Mucosa of rectum (tissue), 2 donors: ENCODE measurements at regions not wholly inside any gene's neighbourhood (a gene's known extent, or its start where the extent isn't known, plus 50 kb on each side); places are given as distances from the start of the nearest gene placed in this dataset.
"Not testable (repeated sequence)": the region's sequence is repeated elsewhere in the genome, so short reads cannot be mapped to it uniquely, and the experiment has no call there.

Experiments
- H3K27ac ChIP-seq, 2 donors: one replicate each; pipeline ENCODE4 v1.7.0; 2013; ENCODE audit warnings: inconsistent platforms in 2 of 2, low read depth in 2 of 2, low read length in 2 of 2
- H3K27me3 ChIP-seq, 2 donors: one replicate each; pipeline ENCODE4 v1.7.0; 2013; ENCODE audit warnings: low read length in 2 of 2; ENCODE audit not compliant: control insufficient read depth in 2 of 2, insufficient read depth in 2 of 2
- H3K36me3 ChIP-seq, 2 donors: one replicate each; pipeline ENCODE4 v1.7.0; 2013; ENCODE audit warnings: low read length in 2 of 2; ENCODE audit not compliant: control insufficient read depth in 2 of 2, insufficient read depth in 2 of 2
- H3K4me1 ChIP-seq, 2 donors: one replicate each; pipeline ENCODE4 v1.7.0; 2013; ENCODE audit warnings: low read length in 2 of 2, mild to moderate bottlenecking in 1 of 2; ENCODE audit not compliant: control insufficient read depth in 2 of 2, insufficient read depth in 2 of 2
- H3K4me3 ChIP-seq, 2 donors: one replicate each; pipeline ENCODE4 v1.7.0; 2013; ENCODE audit warnings: low read length in 2 of 2
- H3K9ac ChIP-seq, 2 donors: one replicate each; pipeline ENCODE4 v1.7.0; 2013; ENCODE audit warnings: low read length in 2 of 2, low read depth in 1 of 2, mild to moderate bottlenecking in 1 of 2
- H3K9me3 ChIP-seq, 2 donors: one replicate each; pipeline ENCODE4 v1.7.0; 2013; ENCODE audit warnings: low read length in 2 of 2; ENCODE audit not compliant: control insufficient read depth in 2 of 2
- donor health status: healthy.
- donor health status: Normal muscosa, but diverticular disease.

GRCh38 chr3:24682141-24682547, 187.5 kb upstream of the THRB start:
- H3K36me3 ChIP-seq, result no peaks in the 10 kb centered on the region
- no peaks in the 10 kb centered on the region for H3K9me3 ChIP-seq
- no peak overlapping the region for H3K9ac ChIP-seq
- H3K27me3 ChIP-seq, result no peaks in the 10 kb centered on the region
- H3K4me1 ChIP-seq, result peaks cover 0 to 2% of the 10 kb centered on the region in 2 donors
- no peak overlapping the region for H3K27ac ChIP-seq
- H3K4me3 ChIP-seq, result no peak overlapping the region

GRCh38 chr3:24683090-24683489, 188.4 kb upstream of the THRB start:
- H3K36me3 ChIP-seq, result no peaks in the 10 kb centered on the region
- no peaks in the 10 kb centered on the region for H3K9me3 ChIP-seq
- peaks cover 0 to 2% of the 10 kb centered on the region in 2 donors for H3K4me1 ChIP-seq
- H3K4me3 ChIP-seq, result no peak overlapping the region
- H3K27ac ChIP-seq, result no peak overlapping the region
- H3K27me3 ChIP-seq, result no peaks in the 10 kb centered on the region
- H3K9ac ChIP-seq, result no peak overlapping the region

- H3K9me3 ChIP-seq, result no peaks in the 10 kb centered on the region
- H3K27ac ChIP-seq, result no peak overlapping the region
- H3K9ac ChIP-seq, result no peak overlapping the region
- H3K36me3 ChIP-seq, result no peaks in the 10 kb centered on the region
- no peak overlapping the region for H3K4me3 ChIP-seq
- H3K27me3 ChIP-seq, result no peaks in the 10 kb centered on the region
- peaks cover 0 to 2% of the 10 kb centered on the region in 2 donors for H3K4me1 ChIP-seq
These were observed 189.2 kb upstream of the THRB start for GRCh38 chr3:24683633-24684384.

GRCh38 chr3:24684506-24685023, 189.9 kb upstream of the THRB start:
- Histone ChIP-seq H3K9ac (no peak overlapping the region), H3K36me3 (no peaks in the 10 kb centered on the region), H3K9me3 (no peaks in the 10 kb centered on the region), H3K4me3 (no peak overlapping the region), H3K4me1 (peaks cover 0 to 2% of the 10 kb centered on the region in 2 donors), H3K27me3 (no peaks in the 10 kb centered on the region), H3K27ac (no peak overlapping the region)

- Histone ChIP-seq H3K9me3 (no peaks in the 10 kb centered on the region), H3K27ac (no peak overlapping the region), H3K4me3 (no peak overlapping the region), H3K27me3 (no peaks in the 10 kb centered on the region), H3K36me3 (no peaks in the 10 kb centered on the region), H3K4me1 (peaks cover 0 to 2% of the 10 kb centered on the region in 2 donors), H3K9ac (no peak overlapping the region)
These were observed 192.2 kb upstream of the THRB start for GRCh38 chr3:24686808-24687207.

GRCh38 chr3:24687671-24688070, 193.0 kb upstream of the THRB start:
- Histone ChIP-seq H3K9ac (no peak overlapping the region), H3K4me1 (peaks cover 0 to 2% of the 10 kb centered on the region in 2 donors), H3K4me3 (no peak overlapping the region), H3K36me3 (no peaks in the 10 kb centered on the region), H3K27ac (no peak overlapping the region), H3K27me3 (no peaks in the 10 kb centered on the region), H3K9me3 (no peaks in the 10 kb centered on the region)

GRCh38 chr3:24688446-24689148, 193.9 kb upstream of the THRB start:
- no peaks in the 10 kb centered on the region for H3K9me3 ChIP-seq
- no peaks in the 10 kb centered on the region for H3K27me3 ChIP-seq
- no peak overlapping the region for H3K4me3 ChIP-seq
- no peaks in the 10 kb centered on the region for H3K4me1 ChIP-seq
- H3K27ac ChIP-seq, result no peak overlapping the region
- H3K9ac ChIP-seq, result no peak overlapping the region
- no peaks in the 10 kb centered on the region for H3K36me3 ChIP-seq

GRCh38 chr3:24689353-24689752, 194.7 kb upstream of the THRB start:
- Histone ChIP-seq H3K9me3 (no peaks in the 10 kb centered on the region), H3K4me3 (no peak overlapping the region), H3K27me3 (no peaks in the 10 kb centered on the region), H3K9ac (no peak overlapping the region), H3K36me3 (no peaks in the 10 kb centered on the region), H3K4me1 (no peaks in the 10 kb centered on the region), H3K27ac (no peak overlapping the region)

- no peak overlapping the region for H3K4me3 ChIP-seq
These were observed 196.1 kb upstream of the THRB start for GRCh38 chr3:24690777-24691176.

GRCh38 chr3:24699078-24699477, 204.4 kb upstream of the THRB start:
- H3K27me3 ChIP-seq, H3K9me3 ChIP-seq, H3K9ac ChIP-seq, H3K4me3 ChIP-seq, H3K36me3 ChIP-seq, H3K27ac ChIP-seq, H3K4me1 ChIP-seq: not testable (repeated sequence)

More at GRCh38 chr3:24690777-24691176, 196.1 kb upstream of the THRB start:
- Histone ChIP-seq H3K4me1 (no peaks in the 10 kb centered on the region), H3K9me3 (no peaks in the 10 kb centered on the region), H3K9ac (no peak overlapping the region), H3K27ac (no peak overlapping the region), H3K27me3 (no peaks in the 10 kb centered on the region), H3K36me3 (no peaks in the 10 kb centered on the region)
